GM10847 (cell line): ENCODE measurements at regions not wholly inside any gene's neighbourhood (a gene's known extent, or its start where the extent isn't known, plus 50 kb on each side); places are given as distances from the start of the nearest gene placed in this dataset.

Experiments
- POLR2A ChIP-seq: IDR thresholded peaks from 2 replicates; pipeline ENCODE4 v1.6.1; 2011; ENCODE audit not compliant: insufficient read length; ENCODE audit errors: extremely low read depth

- TF ChIP-seq POLR2A = no peak
These were observed 650.4 kb downstream of the RNF144A start for GRCh38 chr2:7567646-7568045.

DNA sequence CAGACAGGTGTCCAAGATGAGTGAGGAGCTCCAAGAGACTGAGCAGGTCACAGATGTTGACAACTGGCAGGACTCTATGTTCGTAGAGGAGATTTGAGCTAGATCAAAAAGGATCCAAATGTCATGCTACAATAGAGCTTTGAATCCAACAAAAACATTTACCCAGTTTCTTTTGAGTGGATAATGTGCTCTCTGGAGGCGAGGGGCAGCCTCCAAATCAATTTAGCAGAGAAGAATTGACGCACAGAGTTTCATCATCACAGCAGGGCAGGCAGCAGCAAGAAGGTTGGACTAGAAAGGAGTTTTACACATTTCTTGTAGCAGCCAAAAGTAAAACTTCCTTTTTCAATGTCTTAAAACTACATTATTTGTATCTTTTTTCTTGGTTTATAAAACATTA lies 653.0 kb downstream of the RNF144A start:
- TF ChIP-seq POLR2A = no peak

GRCh38 chr2:7571701-7572100 lies 654.5 kb downstream of the RNF144A start:
- no peak for TF ChIP-seq POLR2A

DNA sequence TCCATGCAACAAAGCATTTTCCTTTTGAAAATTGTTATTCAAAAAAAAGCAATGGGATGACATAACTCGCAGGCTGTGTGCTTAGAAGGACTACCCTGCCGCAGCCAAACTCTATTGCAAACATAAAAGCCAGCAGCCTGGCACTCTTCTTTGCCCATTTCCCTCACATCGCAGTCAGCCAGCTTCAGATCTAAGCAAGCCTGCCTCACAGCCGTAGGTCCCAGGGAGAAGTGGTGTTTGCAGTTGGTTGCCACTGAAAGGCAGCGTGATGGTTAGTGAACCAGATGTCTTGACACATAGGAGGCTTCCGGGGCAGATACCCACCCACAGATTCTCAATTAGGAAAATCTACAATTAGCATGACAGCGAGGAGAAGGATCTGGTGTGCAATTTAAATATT lies 655.2 kb downstream of the RNF144A start:
- no peak for TF ChIP-seq POLR2A

GRCh38 chr2:7573166-7573825 lies 656.1 kb downstream of the RNF144A start:
- no peak for TF ChIP-seq POLR2A

GRCh38 chr2:7574385-7574784 lies 657.2 kb downstream of the RNF144A start:
- TF ChIP-seq POLR2A = no peak

DNA sequence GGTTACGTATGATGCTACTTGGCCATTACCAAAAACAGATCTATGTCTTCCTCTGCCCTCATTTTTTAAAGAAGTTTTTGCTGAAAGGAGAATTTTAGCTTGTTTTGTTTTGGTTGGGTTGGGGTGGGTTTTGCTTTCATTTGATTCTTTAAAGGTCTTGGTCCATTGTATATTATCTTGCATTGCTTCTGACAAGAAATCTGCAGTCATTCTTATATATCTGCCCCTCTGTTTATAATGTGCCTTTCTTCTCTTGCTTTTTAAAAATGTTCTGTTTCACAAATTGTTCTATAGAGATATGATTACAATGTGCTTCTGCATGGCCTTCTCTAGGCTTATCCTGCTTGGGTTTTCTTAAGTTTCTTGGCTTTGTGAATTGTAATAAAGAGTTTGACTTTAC lies 660.6 kb downstream of the RNF144A start:
- TF ChIP-seq POLR2A = no peak

DNA sequence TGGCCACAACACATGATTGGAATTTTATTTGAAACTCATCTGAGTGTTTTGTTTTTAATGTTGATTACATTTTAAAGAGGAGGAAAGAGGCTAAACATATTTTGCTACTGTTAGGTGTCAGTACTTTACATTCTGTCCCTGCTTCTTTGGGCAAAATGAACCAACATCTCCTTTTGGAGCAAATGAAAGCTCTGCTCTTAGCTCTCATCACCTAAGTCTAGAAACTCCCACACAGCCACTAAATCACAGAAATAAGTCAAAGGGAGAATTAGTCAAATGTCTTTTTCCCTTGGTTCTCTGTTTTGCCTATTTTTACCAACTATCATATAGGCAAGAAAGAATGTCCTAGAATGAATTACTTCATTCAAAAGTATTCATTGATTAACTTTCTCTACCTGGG lies 666.8 kb downstream of the RNF144A start:
- no peak for TF ChIP-seq POLR2A

DNA sequence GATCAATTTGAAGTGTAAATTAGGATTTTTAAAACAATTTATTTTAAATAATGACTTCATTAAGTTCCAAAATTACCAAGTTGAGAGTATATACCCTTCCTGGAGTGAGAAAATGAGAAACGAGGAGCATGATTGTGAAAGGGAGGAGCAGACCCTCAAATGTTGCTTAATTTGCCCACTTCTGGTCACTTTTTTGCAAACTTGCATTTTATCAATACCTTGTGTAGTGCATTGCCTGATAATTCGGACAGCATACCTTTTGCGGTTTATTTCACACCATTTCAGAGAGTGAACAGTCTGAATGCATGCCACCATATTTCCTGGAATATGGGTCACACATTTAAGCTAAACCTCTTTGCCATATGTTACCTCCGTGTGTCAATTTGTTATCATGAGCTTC lies 669.7 kb downstream of the RNF144A start:
- no peak for TF ChIP-seq POLR2A

GRCh38 chr2:7588295-7588694 lies 671.1 kb downstream of the RNF144A start:
- no peak for TF ChIP-seq POLR2A

DNA sequence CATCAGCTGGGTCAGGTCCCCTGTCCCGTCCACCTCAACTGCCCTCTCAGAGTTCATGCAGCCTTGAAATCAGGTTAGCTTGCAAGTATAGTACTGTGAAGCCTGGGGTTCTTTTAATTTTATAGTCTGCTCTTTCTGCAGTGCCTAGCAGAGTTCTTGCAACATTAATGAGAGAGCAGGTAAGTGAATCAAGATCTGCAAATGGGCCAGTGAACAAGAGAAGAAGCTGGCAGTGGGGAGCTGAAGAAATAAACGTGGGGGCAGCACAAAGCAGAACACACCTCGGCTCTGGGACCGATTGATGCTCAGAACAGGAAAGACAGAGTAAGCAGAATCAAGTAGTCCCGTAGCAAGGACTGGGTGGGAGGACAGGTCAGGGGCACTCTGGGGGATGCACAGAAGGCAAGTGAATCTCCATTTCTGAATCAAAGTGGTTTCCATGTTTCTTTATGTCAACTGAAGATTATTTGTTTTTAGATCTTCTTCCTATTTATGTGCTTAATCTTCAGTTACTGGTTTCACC lies 675.5 kb downstream of the RNF144A start:
- TF ChIP-seq POLR2A = no peak

- TF ChIP-seq POLR2A = no peak
These were observed 676.1 kb downstream of the RNF144A start for GRCh38 chr2:7593360-7593759.

GRCh38 chr2:7594211-7594610 lies 677.0 kb downstream of the RNF144A start:
- TF ChIP-seq POLR2A = no peak

DNA sequence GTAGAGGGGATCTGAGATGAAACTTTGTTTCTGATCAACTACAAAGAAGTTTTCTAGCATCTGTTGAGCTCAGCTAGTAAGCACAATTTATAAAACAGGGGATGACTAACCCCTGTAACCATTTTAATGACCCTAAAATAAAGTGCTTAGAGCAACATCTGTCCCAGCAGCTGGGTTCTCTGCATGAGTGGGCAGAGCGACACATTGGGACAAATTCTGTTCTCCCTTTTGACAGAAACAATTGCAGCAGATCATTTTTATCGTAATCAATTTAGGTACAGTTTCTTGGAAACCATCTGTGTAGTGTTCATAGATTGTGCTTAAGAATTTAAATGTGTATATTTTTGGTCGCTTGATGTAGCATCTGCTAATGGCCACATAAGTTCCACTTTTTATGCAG lies 678.0 kb downstream of the RNF144A start:
- no peak for TF ChIP-seq POLR2A

DNA sequence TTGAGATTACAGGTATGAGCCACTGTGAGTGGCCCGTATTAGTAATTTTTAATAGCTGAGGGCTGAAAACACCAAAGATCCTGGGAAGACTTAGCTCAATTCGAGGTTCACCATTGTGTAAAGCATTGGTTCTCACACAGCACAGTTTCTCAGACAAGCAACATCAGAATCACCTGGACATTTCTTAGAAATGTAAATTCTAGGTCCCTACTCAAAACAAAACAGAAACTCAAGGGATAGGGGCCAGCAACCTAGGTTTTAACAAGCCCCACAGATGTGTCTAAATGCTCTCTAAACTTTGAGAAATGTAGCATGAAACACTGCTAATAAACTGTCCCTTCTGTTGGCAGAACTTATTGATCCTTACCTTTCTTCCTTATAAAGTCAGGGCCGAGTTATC lies 681.2 kb downstream of the RNF144A start:
- TF ChIP-seq POLR2A = no peak

DNA sequence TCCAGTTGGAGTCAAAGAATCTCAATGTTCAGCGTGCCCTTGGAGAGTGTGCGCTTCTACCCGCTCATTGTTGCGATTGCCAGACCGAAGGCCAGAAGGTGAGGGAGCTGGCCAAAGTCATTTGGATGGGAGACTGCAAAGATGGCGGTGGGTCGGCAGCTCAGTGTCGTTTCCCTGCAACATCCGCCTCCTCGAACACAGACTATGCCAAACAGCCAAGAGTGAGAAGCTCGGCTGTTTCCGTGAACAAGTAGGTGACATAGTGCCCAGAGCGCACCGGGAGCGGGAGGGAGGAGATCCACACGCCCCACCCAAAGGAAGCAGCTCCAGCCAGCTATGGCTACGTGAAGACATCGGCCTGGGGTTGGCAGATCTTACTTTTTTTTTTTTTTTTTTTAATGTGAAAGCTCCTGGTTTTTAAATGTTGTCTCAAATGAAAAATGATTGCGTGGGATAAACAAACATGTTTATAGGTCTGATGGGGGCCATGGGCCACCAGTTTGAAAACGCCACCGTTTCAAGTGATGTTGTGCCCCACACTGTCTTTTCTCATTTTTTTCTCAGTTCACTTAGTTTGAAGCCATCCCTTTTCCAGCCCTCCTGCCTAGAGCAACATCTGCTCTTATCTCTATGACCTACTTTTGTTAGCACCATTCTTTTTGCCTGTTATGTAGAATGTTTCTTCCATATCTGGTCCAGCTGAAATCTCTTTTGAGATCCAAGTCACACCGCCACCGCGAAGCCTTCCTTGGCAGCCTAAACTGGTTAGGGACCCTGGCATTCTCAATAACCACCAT lies 682.4 kb downstream of the RNF144A start:
- TF ChIP-seq POLR2A = no peak

- no peak for TF ChIP-seq POLR2A
These were observed 684.8 kb downstream of the RNF144A start for GRCh38 chr2:7601990-7602389.

DNA sequence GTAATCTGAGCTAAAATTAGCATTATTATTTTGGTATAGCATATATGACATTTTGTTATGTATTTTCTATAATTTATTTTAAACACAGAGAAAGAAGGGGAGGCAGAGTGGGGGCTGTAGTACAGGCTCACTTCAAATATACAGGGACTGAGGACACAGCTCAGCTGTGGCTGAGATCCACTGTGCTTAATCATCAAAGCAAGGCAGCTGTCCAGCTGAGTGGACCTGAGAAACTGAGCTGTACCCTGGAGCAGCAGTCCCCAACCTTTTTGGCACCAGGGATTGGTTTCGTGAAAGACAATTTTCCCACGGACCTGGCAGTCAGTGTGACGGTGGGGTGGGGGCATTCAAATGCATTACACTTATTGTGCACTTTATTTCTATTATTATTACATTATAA lies 687.2 kb downstream of the RNF144A start:
- no peak for TF ChIP-seq POLR2A
